ENCODE measurements at regions not wholly inside any gene's neighbourhood (a gene's known extent, or its start where the extent isn't known, plus 50 kb on each side); places are given as distances from the start of the nearest gene placed in this dataset.

GRCh38 chr3:13141991-13142412, 68.8 kb upstream of the IQSEC1 start (continued):
- TF ChIP-seq ZNF589 (CRISPR knock-in tag; IDR thresholded peaks at IDR 0.05; ENCODE audit: low read depth) (0 out of 2 replicates have a peak, but pooled peaks have one; percentile 37), SRF (CRISPR knock-in tag; IDR thresholded peaks at IDR 0.05) (peak in 1 of 2 experiments; percentile 60; a peak in 2 of 4 replicates), BHLHE40 (IDR thresholded peaks at IDR 0.05; ENCODE audit: low read length) (no peak), HDAC1 (IDR thresholded peaks at IDR 0.05) (0 out of 4 replicates have a peak, but pooled peaks of 1 of the 2 experiments have one; percentile 47), HNRNPLL (IDR thresholded peaks at IDR 0.05; ENCODE audit: low read depth, low read length, poor library complexity, severe bottlenecking) (peak; percentile 28), GABPB2 (CRISPR knock-in tag; conservative IDR thresholded peaks at IDR 0.05) (no peak), PHB (CRISPR knock-in tag; IDR thresholded peaks at IDR 0.05) (0 out of 2 replicates have a peak, but pooled peaks have one; percentile 21), SUPT5H (IDR thresholded peaks at IDR 0.05) (no peak), SREBF2 (CRISPR knock-in tag; IDR thresholded peaks at IDR 0.05) (no peak), ZNF12 (CRISPR knock-in tag; IDR thresholded peaks at IDR 0.05) (no peak), NCOA1 (IDR thresholded peaks at IDR 0.05; ENCODE audit: low read depth) (peak; percentile 57; the same call in 1 of the 2 replicates), FOXK1 (CRISPR knock-in tag; IDR thresholded peaks at IDR 0.05; ENCODE audit: borderline replicate concordance) (peak; percentile 75; the same call in 1 of the 2 replicates), MAZ (CRISPR knock-in tag; conservative IDR thresholded peaks at IDR 0.05 in 1 of 2, IDR thresholded peaks at IDR 0.05 in 1 of 2) (peak in 1 of 2 experiments; percentile 52; a peak in 1 of 4 replicates), HCFC1 (IDR thresholded peaks at IDR 0.05; ENCODE audit: low read depth, low read length) (peak; percentile 44; the same call in 1 of the 2 replicates), GABPB1 (CRISPR knock-in tag; IDR thresholded peaks at IDR 0.05) (peak; percentile 44; the same call in 1 of the 2 replicates), JUND (IDR thresholded peaks at IDR 0.05; ENCODE audit: borderline replicate concordance, low read depth, low read length) (no peak), JUND (tag; IDR thresholded peaks at IDR 0.05; ENCODE audit: borderline replicate concordance, low read depth, low read length) (peak; percentile 57; the same call in 1 of the 3 replicates), CXXC5 (CRISPR knock-in tag; IDR thresholded peaks at IDR 0.05) (0 out of 2 replicates have a peak, but pooled peaks have one; percentile 34), SMAD4 (CRISPR knock-in tag; conservative IDR thresholded peaks at IDR 0.05) (no peak), TCF3 (CRISPR knock-in tag; IDR thresholded peaks at IDR 0.05) (0 out of 2 replicates have a peak, but pooled peaks have one; percentile 17), ZNF232 (CRISPR knock-in tag; IDR thresholded peaks at IDR 0.05) (peak; percentile 89)
- TF ChIP-seq, protein P1, sequence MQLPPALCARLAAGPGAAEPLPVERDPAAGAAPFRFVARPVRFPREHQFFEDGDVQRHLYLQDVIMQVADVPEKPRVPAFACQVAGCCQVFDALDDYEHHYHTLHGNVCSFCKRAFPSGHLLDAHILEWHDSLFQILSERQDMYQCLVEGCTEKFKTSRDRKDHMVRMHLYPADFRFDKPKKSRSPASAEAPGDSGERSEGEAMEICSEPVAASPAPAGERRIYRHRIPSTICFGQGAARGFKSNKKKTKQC (CRISPR knock-in tag; IDR thresholded peaks at IDR 0.05) = peak; percentile 62; the same call in 1 of the 2 replicates

Data from K562 (cell line).